ENCODE measurements at regions not wholly inside any gene's neighbourhood (a gene's known extent, or its start where the extent isn't known, plus 50 kb on each side); places are given as distances from the start of the nearest gene placed in this dataset.

- BruUV-seq (replicated peaks): no TSS peak
- Histone ChIP-seq H3K27ac (no peak overlapping the region), H3K4me3 (no peak overlapping the region), H3K4me2 (no peak overlapping the region; the same call in 1 of the 2 replicates), H3K36me3 (ENCODE audit: low read depth) (no peaks in the 10 kb centered on the region), H3K27me3 (ENCODE audit: insufficient read depth, low read depth) (no peaks in the 10 kb centered on the region), H3K9me2 (ENCODE audit: insufficient read depth) (no peaks in the 10 kb centered on the region; the same call in 1 of the 2 replicates), H2AFZ (no peak overlapping the region), H4K20me1 (ENCODE audit: insufficient read depth) (no peaks in the 10 kb centered on the region), H3K4me1 (replicated peaks; ENCODE audit: insufficient read depth) (0 out of 2 replicates have a peak, but pooled peaks cover 4% of the 10 kb centered on the region), H3F3A (ENCODE audit: insufficient read depth, low read depth) (no peaks in the 10 kb centered on the region), H3K9me3 (ENCODE audit: insufficient read depth, low read depth) (no peaks in the 10 kb centered on the region), H3K79me2 (ENCODE audit: low read depth) (no peaks in the 10 kb centered on the region)
- intact Hi-C loops (cut with micrococcal nuclease; ENCODE audit: unreplicated experiment): no loop called here
- TF ChIP-seq CTCF (conservative IDR thresholded peaks at IDR 0.05): no peak
- no peak for TF ChIP-seq EZH2 (IDR thresholded peaks at IDR 0.05; ENCODE audit: low read depth)
- ChIA-PET POLR2A (ENCODE audit: unreplicated experiment) (interaction anchor here (0.6 kb wide), 1 partner anchor 373 kb away, joined by 3 read pairs; no protein-coding TSS in a partner anchor), CTCF (no interaction called here)
- DNase-seq: no peak
Measured at GRCh38 chr13:71252184-71252704, 614.8 kb downstream of the DACH1 start.

- BruUV-seq (replicated peaks): no TSS peak
- Histone ChIP-seq H3F3A (ENCODE audit: insufficient read depth, low read depth) (no peaks in the 10 kb centered on the region), H3K4me2 (no peak overlapping the region), H3K9me2 (ENCODE audit: insufficient read depth) (no peaks in the 10 kb centered on the region; the same call in 1 of the 2 replicates), H3K27me3 (ENCODE audit: insufficient read depth, low read depth) (no peaks in the 10 kb centered on the region), H4K20me1 (ENCODE audit: insufficient read depth) (no peaks in the 10 kb centered on the region), H3K4me3 (no peak overlapping the region), H3K9me3 (ENCODE audit: insufficient read depth, low read depth) (no peaks in the 10 kb centered on the region), H2AFZ (no peak overlapping the region), H3K79me2 (ENCODE audit: low read depth) (no peaks in the 10 kb centered on the region), H3K27ac (no peak overlapping the region), H3K4me1 (replicated peaks; ENCODE audit: insufficient read depth) (0 out of 2 replicates have a peak, but pooled peaks cover 4% of the 10 kb centered on the region), H3K36me3 (ENCODE audit: low read depth) (no peaks in the 10 kb centered on the region)
- intact Hi-C loops (cut with micrococcal nuclease; ENCODE audit: unreplicated experiment): no loop called here
- TF ChIP-seq EZH2 (IDR thresholded peaks at IDR 0.05; ENCODE audit: low read depth): no peak
- CTCF ChIA-PET: no interaction called here
- DNase-seq: no peak
- POLR2A ChIA-PET (ENCODE audit: unreplicated experiment): interaction anchor here (0.6 kb wide), 1 partner anchor 374 kb away, joined by 3 read pairs; no protein-coding TSS in a partner anchor
Measured at GRCh38 chr13:71251292-71251951, 615.6 kb downstream of the DACH1 start.

- no peaks in the 10 kb centered on the region for H3K27me3 ChIP-seq (ENCODE audit: insufficient read depth, low read depth)
- no peaks in the 10 kb centered on the region for H4K20me1 ChIP-seq (ENCODE audit: insufficient read depth)
- 0 out of 2 replicates have a peak, but pooled peaks cover 4% of the 10 kb centered on the region for H3K4me1 ChIP-seq (replicated peaks; ENCODE audit: insufficient read depth)
- H3K27ac ChIP-seq: no peak overlapping the region
- H3K9me2 ChIP-seq (ENCODE audit: insufficient read depth): no peaks in the 10 kb centered on the region; the same call in 1 of the 2 replicates
- no peak for DNase-seq
- H3F3A ChIP-seq (ENCODE audit: insufficient read depth, low read depth): no peaks in the 10 kb centered on the region
- H3K4me3 ChIP-seq: no peak overlapping the region
- intact Hi-C loops (cut with micrococcal nuclease; ENCODE audit: unreplicated experiment): no loop called here
- TF ChIP-seq CTCF (conservative IDR thresholded peaks at IDR 0.05) (no peak), EZH2 (IDR thresholded peaks at IDR 0.05; ENCODE audit: low read depth) (no peak)
- ChIA-PET CTCF (no interaction called here), POLR2A (ENCODE audit: unreplicated experiment) (no interaction called here)
- no peaks in the 10 kb centered on the region for H3K79me2 ChIP-seq (ENCODE audit: low read depth)
- no peak overlapping the region for H3K4me2 ChIP-seq
- no peaks in the 10 kb centered on the region for H3K9me3 ChIP-seq (ENCODE audit: insufficient read depth, low read depth)
- no peaks in the 10 kb centered on the region for H3K36me3 ChIP-seq (ENCODE audit: low read depth)
- BruUV-seq (replicated peaks): no TSS peak
- H2AFZ ChIP-seq: no peak overlapping the region
Measured at GRCh38 chr13:71249011-71249410, 618.0 kb downstream of the DACH1 start.

Measured in PC-9 (cell line).